ENCODE measurements at regions not wholly inside any gene's neighbourhood (a gene's known extent, or its start where the extent isn't known, plus 50 kb on each side); places are given as distances from the start of the nearest gene placed in this dataset.
A peak's percentile ranks its signal among the peaks of the same experiment; 100 is the strongest.

- no peaks in the 10 kb centered on the region for H3K27me3 ChIP-seq (ENCODE audit: control insufficient read depth, low read length)
- H3K36me3 ChIP-seq (ENCODE audit: control insufficient read depth, low read length): no peaks in the 10 kb centered on the region
- H3K4me1 ChIP-seq (ENCODE audit: control insufficient read depth, low read length): no peaks in the 10 kb centered on the region
- H3K9me2 ChIP-seq (replicated peaks; ENCODE audit: control insufficient read depth, low read length): no peaks in the 10 kb centered on the region
- no peak overlapping the region for H3K4me3 ChIP-seq (ENCODE audit: low read length)
- H3F3A ChIP-seq (ENCODE audit: control insufficient read depth, insufficient read depth): no peaks in the 10 kb centered on the region
- H3K27ac ChIP-seq (ENCODE audit: low read depth, low read length): no peak overlapping the region
- TF ChIP-seq EZH2phosphoT487 (IDR thresholded peaks at IDR 0.05; ENCODE audit: borderline replicate concordance, low read length) (no peak), CTCF (IDR thresholded peaks at IDR 0.05; ENCODE audit: low read depth, low read length, poor library complexity, severe bottlenecking) (no peak)
- no peaks in the 10 kb centered on the region for H3K79me2 ChIP-seq (ENCODE audit: control insufficient read depth, low read length)
- no peaks in the 10 kb centered on the region for H4K20me1 ChIP-seq (ENCODE audit: control insufficient read depth, insufficient read depth, low read depth, low read length)
- H3K4me2 ChIP-seq (ENCODE audit: low read length): no peak overlapping the region
- H3K9me3 ChIP-seq (ENCODE audit: control insufficient read depth, insufficient read depth, low read length): no peaks in the 10 kb centered on the region
Measured at GRCh38 chr4:117550085-117550484, 464.7 kb upstream of the TRAM1L1 start.

- Histone ChIP-seq H3K9me2 (replicated peaks; ENCODE audit: control insufficient read depth, low read length) (no peaks in the 10 kb centered on the region), H3K36me3 (ENCODE audit: control insufficient read depth, low read length) (no peaks in the 10 kb centered on the region), H3F3A (ENCODE audit: control insufficient read depth, insufficient read depth) (no peaks in the 10 kb centered on the region), H3K9me3 (ENCODE audit: control insufficient read depth, insufficient read depth, low read length) (no peaks in the 10 kb centered on the region), H3K4me2 (ENCODE audit: low read length) (no peak overlapping the region), H3K27me3 (ENCODE audit: control insufficient read depth, low read length) (no peaks in the 10 kb centered on the region), H3K79me2 (ENCODE audit: control insufficient read depth, low read length) (no peaks in the 10 kb centered on the region), H4K20me1 (ENCODE audit: control insufficient read depth, insufficient read depth, low read depth, low read length) (no peaks in the 10 kb centered on the region), H3K4me1 (ENCODE audit: control insufficient read depth, low read length) (no peaks in the 10 kb centered on the region), H3K27ac (ENCODE audit: low read depth, low read length) (no peak overlapping the region), H3K4me3 (ENCODE audit: low read length) (no peak overlapping the region)
- peak; percentile 31 for TF ChIP-seq CTCF (IDR thresholded peaks at IDR 0.05; ENCODE audit: low read depth, low read length, poor library complexity, severe bottlenecking)
- TF ChIP-seq EZH2phosphoT487 (IDR thresholded peaks at IDR 0.05; ENCODE audit: borderline replicate concordance, low read length): no peak
Measured at GRCh38 chr4:117560329-117560728, 474.0 kb upstream of the NDST3 start.

- H3K9me3 ChIP-seq (ENCODE audit: control insufficient read depth, insufficient read depth, low read length): no peaks in the 10 kb centered on the region
- no peaks in the 10 kb centered on the region for H3K27me3 ChIP-seq (ENCODE audit: control insufficient read depth, low read length)
- H3K4me3 ChIP-seq (ENCODE audit: low read length): no peak overlapping the region
- H3K36me3 ChIP-seq (ENCODE audit: control insufficient read depth, low read length): no peaks in the 10 kb centered on the region
- TF ChIP-seq EZH2phosphoT487 (IDR thresholded peaks at IDR 0.05; ENCODE audit: borderline replicate concordance, low read length): no peak
- TF ChIP-seq CTCF (IDR thresholded peaks at IDR 0.05; ENCODE audit: low read depth, low read length, poor library complexity, severe bottlenecking): no peak
- no peaks in the 10 kb centered on the region for H4K20me1 ChIP-seq (ENCODE audit: control insufficient read depth, insufficient read depth, low read depth, low read length)
- no peaks in the 10 kb centered on the region for H3F3A ChIP-seq (ENCODE audit: control insufficient read depth, insufficient read depth)
- no peaks in the 10 kb centered on the region for H3K4me1 ChIP-seq (ENCODE audit: control insufficient read depth, low read length)
- no peaks in the 10 kb centered on the region; the same call in 1 of the 2 replicates for H3K9me2 ChIP-seq (replicated peaks; ENCODE audit: control insufficient read depth, low read length)
- no peak overlapping the region for H3K4me2 ChIP-seq (ENCODE audit: low read length)
- H3K27ac ChIP-seq (ENCODE audit: low read depth, low read length): no peak overlapping the region
- H3K79me2 ChIP-seq (ENCODE audit: control insufficient read depth, low read length): no peaks in the 10 kb centered on the region
Measured at GRCh38 chr4:117574085-117574484, 460.2 kb upstream of the NDST3 start.

- no peak for TF ChIP-seq EZH2phosphoT487 (IDR thresholded peaks at IDR 0.05; ENCODE audit: borderline replicate concordance, low read length)
- no peak for TF ChIP-seq CTCF (IDR thresholded peaks at IDR 0.05; ENCODE audit: low read depth, low read length, poor library complexity, severe bottlenecking)
- no peaks in the 10 kb centered on the region for H3K4me1 ChIP-seq (ENCODE audit: control insufficient read depth, low read length)
- no peaks in the 10 kb centered on the region for H3K27me3 ChIP-seq (ENCODE audit: control insufficient read depth, low read length)
- no peaks in the 10 kb centered on the region for H4K20me1 ChIP-seq (ENCODE audit: control insufficient read depth, insufficient read depth, low read depth, low read length)
- no peaks in the 10 kb centered on the region for H3K9me3 ChIP-seq (ENCODE audit: control insufficient read depth, insufficient read depth, low read length)
- no peaks in the 10 kb centered on the region for H3K36me3 ChIP-seq (ENCODE audit: control insufficient read depth, low read length)
- no peaks in the 10 kb centered on the region for H3F3A ChIP-seq (ENCODE audit: control insufficient read depth, insufficient read depth)
- H3K79me2 ChIP-seq (ENCODE audit: control insufficient read depth, low read length): no peaks in the 10 kb centered on the region
- H3K27ac ChIP-seq (ENCODE audit: low read depth, low read length): no peak overlapping the region
- no peaks in the 10 kb centered on the region; the same call in 1 of the 2 replicates for H3K9me2 ChIP-seq (replicated peaks; ENCODE audit: control insufficient read depth, low read length)
- no peak overlapping the region for H3K4me2 ChIP-seq (ENCODE audit: low read length)
- H3K4me3 ChIP-seq (ENCODE audit: low read length): no peak overlapping the region
Measured at GRCh38 chr4:117575850-117576249, 458.4 kb upstream of the NDST3 start.
